IMR-90 (cell line): ENCODE measurements at regions not wholly inside any gene's neighbourhood (a gene's known extent, or its start where the extent isn't known, plus 50 kb on each side); places are given as distances from the start of the nearest gene placed in this dataset.

Experiments
- ATAC-seq: fragments of 200-7000 bp; cut with Tn5 transposase; 2 replicates; pipeline ENCODE4 v1.9.1; 2020; ENCODE audit warnings: low read depth, mild to moderate bottlenecking, moderate library complexity
- BruUV-seq: library from RNA; stranded (reverse); fragments of 400-500 nt; replicated peaks from 2 replicates; lab custom pipeline; 2021; lab: Mats Ljungman, UMichigan
- CTCF ChIA-PET: fragments of 300-600 bp; formaldehyde crosslinking; extraction: SDS; loops from one replicate; lab custom pipeline; 2021; ENCODE audit warnings: antibody characterized with exemption; lab: Yijun Ruan, JAX
- POLR2A ChIA-PET: fragments of 300-600 bp; sonication (Branson Sonifier 250); formaldehyde crosslinking; loops from one replicate; lab custom pipeline; 2022; ENCODE audit warnings: antibody characterized with exemption; ENCODE audit not compliant: unreplicated experiment; lab: Charles Lee
- DNase-seq: peaks from one replicate; pipeline ENCODE4 v3.0.0; 2013
- H2AFZ ChIP-seq: replicated peaks from 2 replicates; pipeline ENCODE3; 2013; ENCODE audit warnings: low read length, mild to moderate bottlenecking; ENCODE audit not compliant: poor library complexity
- H2AK5ac ChIP-seq: 2 replicates; pipeline ENCODE4 v1.6.1; 2013; ENCODE audit warnings: low read depth, low read length, inconsistent platforms
- H2AK9ac ChIP-seq: replicated peaks from 2 replicates; pipeline ENCODE3; 2013; ENCODE audit warnings: mild to moderate bottlenecking, low read depth, low read length, moderate library complexity; ENCODE audit not compliant: poor library complexity
- H2BK120ac ChIP-seq: 2 replicates; pipeline ENCODE4 v1.6.1; 2013; ENCODE audit warnings: low read depth, low read length, inconsistent platforms
- H2BK15ac ChIP-seq: 3 replicates; pipeline ENCODE4 v1.6.1; 2013; ENCODE audit warnings: low read depth, low read length, inconsistent platforms
- H2BK20ac ChIP-seq: 2 replicates; pipeline ENCODE4 v1.6.1; 2013; ENCODE audit warnings: low read depth, mild to moderate bottlenecking, inconsistent platforms, low read length, moderate library complexity
- H2BK5ac ChIP-seq: 2 replicates; pipeline ENCODE4 v1.6.1; 2013; ENCODE audit warnings: mild to moderate bottlenecking, low read depth, low read length, inconsistent platforms; ENCODE audit not compliant: poor library complexity, severe bottlenecking
- H3K14ac ChIP-seq: replicated peaks from 2 replicates; pipeline ENCODE4 v1.6.1; 2013; ENCODE audit warnings: low read depth, low read length, inconsistent platforms
- H3K18ac ChIP-seq: 2 replicates; pipeline ENCODE4 v1.6.1; 2013; ENCODE audit warnings: low read depth, low read length, control low read depth
- H3K23ac ChIP-seq: 2 replicates; pipeline ENCODE4 v1.6.1; 2013; ENCODE audit warnings: low read depth, low read length, inconsistent platforms
- H3K27ac ChIP-seq: 2 replicates; pipeline ENCODE4 v1.5.1; 2013; ENCODE audit warnings: mild to moderate bottlenecking, control low read depth, low read length; ENCODE audit not compliant: insufficient read depth
- H3K27me3 ChIP-seq: 2 replicates; pipeline ENCODE4 v1.6.1; 2013; ENCODE audit warnings: low read length; ENCODE audit not compliant: control insufficient read depth, insufficient read depth
- H3K36me3 ChIP-seq: 2 replicates; pipeline ENCODE4 v1.6.1; 2013; ENCODE audit warnings: low read length, mixed read lengths; ENCODE audit not compliant: control insufficient read depth, insufficient read depth
- H3K4ac ChIP-seq: 2 replicates; pipeline ENCODE4 v1.6.1; 2013; ENCODE audit warnings: low read depth, low read length, inconsistent platforms
- H3K4me1 ChIP-seq: 2 replicates; pipeline ENCODE4 v1.6.1; 2013; ENCODE audit warnings: low read length, mixed read lengths; ENCODE audit not compliant: control insufficient read depth, insufficient read depth
- H3K4me2 ChIP-seq: 2 replicates; pipeline ENCODE4 v1.6.1; 2013; ENCODE audit warnings: low read depth, mild to moderate bottlenecking, control low read depth, low read length, moderate library complexity
- H3K4me3 ChIP-seq: 2 replicates; pipeline ENCODE4 v1.5.1; 2013; ENCODE audit warnings: low read depth, mild to moderate bottlenecking, control low read depth, low read length, moderate library complexity; ENCODE audit not compliant: insufficient read depth
- H3K56ac ChIP-seq: 2 replicates; pipeline ENCODE4 v1.6.1; 2013; ENCODE audit warnings: low read length, inconsistent platforms; ENCODE audit not compliant: insufficient read depth; ENCODE audit errors: extremely low read depth
- H3K79me1 ChIP-seq, 2 experiments: 2 replicates each; pipeline ENCODE4 v1.6.1; 2013; ENCODE audit warnings: low read length in 2 of 2, inconsistent platforms in 1 of 2, low read depth in 1 of 2
- H3K9ac ChIP-seq: 2 replicates; pipeline ENCODE4 v1.6.1; 2013; ENCODE audit warnings: low read depth, low read length, control low read depth
- H3K9me1 ChIP-seq: 2 replicates; pipeline ENCODE4 v1.6.1; 2013; ENCODE audit warnings: low read length, inconsistent platforms; ENCODE audit not compliant: insufficient read depth
- H3K9me3 ChIP-seq: 2 replicates; pipeline ENCODE4 v1.6.1; 2013; ENCODE audit warnings: low read length; ENCODE audit not compliant: control insufficient read depth, insufficient read depth
- H4K20me1 ChIP-seq: 2 replicates; pipeline ENCODE4 v1.6.1; 2013; ENCODE audit warnings: low read length, inconsistent platforms; ENCODE audit not compliant: insufficient read depth
- H4K5ac ChIP-seq: 2 replicates; pipeline ENCODE4 v1.6.1; 2013; ENCODE audit warnings: mild to moderate bottlenecking, low read depth, low read length, control low read depth
- H4K8ac ChIP-seq, 2 experiments: 2 replicates each; pipeline ENCODE4 v1.6.1; 2013; ENCODE audit warnings: low read depth in 2 of 2, low read length in 2 of 2, control low read depth in 1 of 2, inconsistent platforms in 1 of 2
- H4K91ac ChIP-seq: 2 replicates; pipeline ENCODE4 v1.6.1; 2013; ENCODE audit warnings: low read depth, low read length, inconsistent platforms; ENCODE audit not compliant: insufficient read depth
- BHLHE40 ChIP-seq: fragments of 150-350 bp; IDR thresholded peaks from 2 replicates; pipeline ENCODE4 v1.6.1; 2016; ENCODE audit warnings: mild to moderate bottlenecking, low read depth, low read length
- WGBS, 2 experiments: methylation state at CpG; one replicate each; pipeline versions ENCODE4 v1.1.5 to v1.1.7; 2013; ENCODE audit warnings: missing lambda C conversion rate in 2 of 2; ENCODE audit not compliant: insufficient read length in 1 of 2; ENCODE audit errors: extremely low coverage in 2 of 2; 5-methylcytosine and 5-hydroxymethylcytosine counted together
- dilution Hi-C: fragments of 300-500 bp; cut with HindIII; formaldehyde crosslinking; loops from one replicate; pipeline ENCODE4 v1.14.3; 2018; ENCODE audit warnings: low sequenced_read_pairs; ENCODE audit not compliant: unreplicated experiment
- in situ Hi-C: fragments of 300-500 bp; cut with MboI; formaldehyde crosslinking; loops from 3 replicates; pipeline ENCODE4 v1.14.3; 2019; ENCODE audit warnings: low sequenced_read_pairs, inconsistent platforms, mixed read lengths
- intact Hi-C: fragments of 100-400 bp; cut with micrococcal nuclease; formaldehyde crosslinking; loops from 2 replicates; pipeline ENCODE4 v1.10.0; 2022

DNA sequence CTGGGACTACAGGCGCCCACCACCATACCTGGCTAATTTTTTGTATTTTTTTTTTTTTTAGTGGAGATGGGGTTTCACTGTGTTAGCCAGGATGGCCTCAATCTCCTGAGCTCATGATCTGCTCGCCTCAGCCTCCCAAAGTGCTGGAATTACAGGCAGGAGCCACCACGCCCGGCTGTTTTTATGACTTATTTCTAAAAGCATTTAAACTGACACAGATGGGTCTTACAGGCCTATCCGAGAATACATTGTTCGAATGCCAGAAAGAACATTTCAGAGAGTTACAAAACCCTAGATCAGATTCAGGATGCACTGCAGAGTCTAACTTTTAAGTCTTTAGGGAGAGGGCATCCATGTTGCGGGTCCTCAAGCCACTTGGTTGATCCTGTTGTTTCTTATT is 234.7 kb upstream of the MAF start:
- H3K27me3 ChIP-seq = no peaks in the 10 kb centered on the region
- H3K79me1 ChIP-seq = no peaks in the 10 kb centered on the region
- no peak overlapping the region for H3K4me3 ChIP-seq
- no peaks in the 10 kb centered on the region for H3K4me1 ChIP-seq
- no peak overlapping the region for H3K9ac ChIP-seq
- DNase-seq (no peak), ATAC-seq (no peak)
- H3K9me3 ChIP-seq = peaks cover 17% of the 10 kb centered on the region; the same call in 1 of the 2 replicates
- H4K91ac ChIP-seq = no peak overlapping the region
- no peaks in the 10 kb centered on the region for H3K36me3 ChIP-seq
- no peak overlapping the region for H2BK5ac ChIP-seq
- TF ChIP-seq BHLHE40 = no peak
- no peak overlapping the region for H4K8ac ChIP-seq
- H2BK20ac ChIP-seq = no peak overlapping the region
- H4K20me1 ChIP-seq = no peaks in the 10 kb centered on the region
- no peak overlapping the region for H3K18ac ChIP-seq
- no peak overlapping the region for H3K4ac ChIP-seq
- intact Hi-C loops = no loop called here
- CTCF ChIA-PET = no interaction called here
- no peak overlapping the region for H3K14ac ChIP-seq
- no peak overlapping the region for H4K5ac ChIP-seq
- H3K27ac ChIP-seq = no peak overlapping the region
- H3K4me2 ChIP-seq = no peak overlapping the region
- dilution Hi-C loops = no loop called here
- WGBS, 2 experiments = no CpG with 5 or more reads among the region's 7 CpGs
- H3K9me1 ChIP-seq = no peaks in the 10 kb centered on the region
- H2AK5ac ChIP-seq = no peak overlapping the region
- no peak overlapping the region for H3K56ac ChIP-seq
- H2BK15ac ChIP-seq = no peak overlapping the region
- no peak overlapping the region for H3K23ac ChIP-seq
- in situ Hi-C loops = no loop called here
- H2BK120ac ChIP-seq = no peak overlapping the region
- H2AFZ ChIP-seq = no peak overlapping the region
- H2AK9ac ChIP-seq = no peak overlapping the region
- BruUV-seq = no TSS peak
- POLR2A ChIA-PET = no interaction called here
